Kidney (tissue), 13 donors: ENCODE measurements at regions not wholly inside any gene's neighbourhood (a gene's known extent, or its start where the extent isn't known, plus 50 kb on each side); places are given as distances from the start of the nearest gene placed in this dataset.

Experiments
- DNase-seq, 5 donors: peaks; one replicate each; pipeline ENCODE4 v3.0.0-alpha.2; 2013 to 2020
- FAIRE-seq: peaks from 2 replicates; lab custom pipeline; 2012; peaks lifted over from hg19 to GRCh38; lab: Jason Lieb, UNC
- H3K27ac ChIP-seq, 2 donors: one replicate each; pipeline ENCODE4 v1.7.0; 2013; ENCODE audit warnings: low read depth in 2 of 2, low read length in 2 of 2, inconsistent platforms in 1 of 2
- H3K27me3 ChIP-seq: one replicate; pipeline ENCODE4 v1.7.1; 2013; ENCODE audit warnings: low read length, inconsistent platforms; ENCODE audit not compliant: control insufficient read depth, insufficient read depth
- H3K36me3 ChIP-seq, 3 donors: one replicate each; pipeline versions ENCODE4 v1.7.0 to v1.7.1; 2013; ENCODE audit warnings: low read length in 3 of 3, control low read depth in 1 of 3, inconsistent platforms in 1 of 3; ENCODE audit not compliant: insufficient read depth in 3 of 3, control insufficient read depth in 2 of 3
- H3K4me1 ChIP-seq, 3 donors: one replicate each; pipeline versions ENCODE4 v1.7.0 to v1.7.1; 2013; ENCODE audit warnings: low read length in 3 of 3, inconsistent platforms in 1 of 3, low read depth in 1 of 3; ENCODE audit not compliant: control insufficient read depth in 2 of 3, insufficient read depth in 2 of 3
- H3K4me3 ChIP-seq, 3 donors: one replicate each; pipeline versions ENCODE4 v1.7.0 to v1.8.1; 2013; ENCODE audit warnings: low read length in 3 of 3, control low read depth in 1 of 3, inconsistent platforms in 1 of 3
- H3K9ac ChIP-seq, 3 donors: one replicate each; pipeline versions ENCODE4 v1.7.0 to v1.7.1; 2013; ENCODE audit warnings: low read length in 3 of 3, control low read depth in 1 of 3, inconsistent platforms in 1 of 3
- H3K9me3 ChIP-seq, 3 donors: one replicate each; pipeline versions ENCODE4 v1.7.0 to v1.7.1; 2013; ENCODE audit warnings: low read length in 3 of 3, control low read depth in 1 of 3, inconsistent platforms in 1 of 3; ENCODE audit not compliant: control insufficient read depth in 2 of 3, insufficient read depth in 1 of 3
- CTCF ChIP-seq: IDR thresholded peaks from 3 replicates; pipeline ENCODE4 v1.5.1; 2012; ENCODE audit warnings: mild to moderate bottlenecking, moderate library complexity, borderline replicate concordance; ENCODE audit not compliant: insufficient read depth; ENCODE audit errors: extremely low read depth
- intact Hi-C: fragments of 100-400 bp; cut with DNase I; formaldehyde crosslinking; loops from one replicate; pipeline ENCODE4 v1.11.1; 2022
- donor health status: control.
- donor health status: control.
- donor health status: control.
- donor health status: control.
- donor health status: control.
- donor health status: DM: yes; HTN: yes; CAD: no.
- donor health status: Normal renal cell carcinoma (clear cell type).

GRCh38 chr7:1364906-1365570 is 94.2 kb downstream of the MICALL2 start:
- Histone ChIP-seq H3K27ac (no peak overlapping the region), H3K9ac (no peak overlapping the region), H3K4me3 (no peak overlapping the region), H3K36me3 (no peaks in the 10 kb centered on the region), H3K27me3 (no peaks in the 10 kb centered on the region), H3K9me3 (peaks cover 0 to 6% (median 0%) of the 10 kb centered on the region in 3 donors), H3K4me1 (no peaks in the 10 kb centered on the region)
- intact Hi-C loops: no loop called here
- no peak for FAIRE-seq
- TF ChIP-seq CTCF: no peak
- peak in 2 of 5 donors; percentile 37 to 56 for DNase-seq

GRCh38 chr7:1365846-1366245 is 93.4 kb downstream of the MICALL2 start:
- Histone ChIP-seq H3K9ac (no peak overlapping the region), H3K4me1 (no peaks in the 10 kb centered on the region), H3K4me3 (no peak overlapping the region), H3K27ac (no peak overlapping the region), H3K36me3 (no peaks in the 10 kb centered on the region), H3K9me3 (peaks cover 0 to 6% (median 0%) of the 10 kb centered on the region in 3 donors), H3K27me3 (no peaks in the 10 kb centered on the region)
- no peak for FAIRE-seq
- TF ChIP-seq CTCF: no peak
- DNase-seq: no peak
- intact Hi-C loops: no loop called here

- no peaks in the 10 kb centered on the region for H3K4me1 ChIP-seq
- no peaks in the 10 kb centered on the region for H3K27me3 ChIP-seq
- no peak overlapping the region for H3K9ac ChIP-seq
- H3K4me3 ChIP-seq: no peak overlapping the region
- H3K27ac ChIP-seq: no peak overlapping the region
- peaks cover 0 to 6% (median 0%) of the 10 kb centered on the region in 3 donors for H3K9me3 ChIP-seq
- intact Hi-C loops: no loop called here
- no peak for FAIRE-seq
- H3K36me3 ChIP-seq: no peaks in the 10 kb centered on the region
- no peak for TF ChIP-seq CTCF
- peak in 2 of 5 donors; percentile 47 to 51 for DNase-seq
Observed at GRCh38 chr7:1366801-1367405, 92.4 kb downstream of the MICALL2 start.
